NB4 (cell line): ENCODE measurements at regions not wholly inside any gene's neighbourhood (a gene's known extent, or its start where the extent isn't known, plus 50 kb on each side); places are given as distances from the start of the nearest gene placed in this dataset.
"Not testable (repeated sequence)": the region's sequence is repeated elsewhere in the genome, so short reads cannot be mapped to it uniquely, and the experiment has no call there.

ENCODE experiments used
- MYC ChIP-seq: IDR thresholded peaks from 2 replicates; pipeline ENCODE4 v1.6.1; 2011; ENCODE audit warnings: low read depth, low read length
- POLR2A ChIP-seq: IDR thresholded peaks from 2 replicates; pipeline ENCODE4 v1.6.1; 2011; ENCODE audit warnings: mild to moderate bottlenecking; ENCODE audit not compliant: insufficient read length; ENCODE audit errors: extremely low read depth
- TF ChIP-seq, protein P1 (sequence below): IDR thresholded peaks from one replicate; pipeline ENCODE4 v1.5.1; 2012; ENCODE audit warnings: low read depth, low read length
- TF ChIP-seq, protein P2 (sequence below): IDR thresholded peaks from 2 replicates; pipeline ENCODE4 v1.6.1; 2011; ENCODE audit warnings: low read depth, low read length

DNA sequence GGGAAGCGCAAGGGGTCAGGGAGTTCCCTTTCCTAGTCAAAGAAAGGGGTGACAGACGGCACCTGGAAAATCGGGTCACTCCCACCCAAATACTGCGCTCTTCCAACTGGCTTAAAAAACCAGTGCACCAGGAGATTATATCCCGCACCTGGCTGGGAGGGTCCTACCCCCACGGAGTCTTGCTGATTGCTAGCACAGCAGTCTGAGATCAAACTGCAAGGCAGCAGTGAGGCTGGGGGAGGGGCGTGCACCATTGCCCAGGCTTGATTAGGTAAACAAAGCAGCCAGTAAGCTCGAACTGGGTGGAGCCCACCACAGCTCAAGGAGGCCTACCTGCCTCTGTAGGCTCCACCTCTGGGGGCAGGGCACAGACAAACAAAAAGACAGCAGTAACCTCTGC lies 726.0 kb upstream of the MANEA start:
- TF ChIP-seq, protein P1, sequence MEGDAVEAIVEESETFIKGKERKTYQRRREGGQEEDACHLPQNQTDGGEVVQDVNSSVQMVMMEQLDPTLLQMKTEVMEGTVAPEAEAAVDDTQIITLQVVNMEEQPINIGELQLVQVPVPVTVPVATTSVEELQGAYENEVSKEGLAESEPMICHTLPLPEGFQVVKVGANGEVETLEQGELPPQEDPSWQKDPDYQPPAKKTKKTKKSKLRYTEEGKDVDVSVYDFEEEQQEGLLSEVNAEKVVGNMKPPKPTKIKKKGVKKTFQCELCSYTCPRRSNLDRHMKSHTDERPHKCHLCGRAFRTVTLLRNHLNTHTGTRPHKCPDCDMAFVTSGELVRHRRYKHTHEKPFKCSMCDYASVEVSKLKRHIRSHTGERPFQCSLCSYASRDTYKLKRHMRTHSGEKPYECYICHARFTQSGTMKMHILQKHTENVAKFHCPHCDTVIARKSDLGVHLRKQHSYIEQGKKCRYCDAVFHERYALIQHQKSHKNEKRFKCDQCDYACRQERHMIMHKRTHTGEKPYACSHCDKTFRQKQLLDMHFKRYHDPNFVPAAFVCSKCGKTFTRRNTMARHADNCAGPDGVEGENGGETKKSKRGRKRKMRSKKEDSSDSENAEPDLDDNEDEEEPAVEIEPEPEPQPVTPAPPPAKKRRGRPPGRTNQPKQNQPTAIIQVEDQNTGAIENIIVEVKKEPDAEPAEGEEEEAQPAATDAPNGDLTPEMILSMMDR, result not testable (repeated sequence)
- TF ChIP-seq POLR2A, MYC: not testable (repeated sequence)
- TF ChIP-seq, protein P2, sequence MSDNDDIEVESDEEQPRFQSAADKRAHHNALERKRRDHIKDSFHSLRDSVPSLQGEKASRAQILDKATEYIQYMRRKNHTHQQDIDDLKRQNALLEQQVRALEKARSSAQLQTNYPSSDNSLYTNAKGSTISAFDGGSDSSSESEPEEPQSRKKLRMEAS, result not testable (repeated sequence)
